Mesenchymal stem cell (in vitro differentiated cells and primary cell): ENCODE measurements at regions not wholly inside any gene's neighbourhood (a gene's known extent, or its start where the extent isn't known, plus 50 kb on each side); places are given as distances from the start of the nearest gene placed in this dataset.
A peak's percentile ranks its signal among the peaks of the same experiment; 100 is the strongest.

Experiments
- DNase-seq: peaks from one replicate; pipeline ENCODE4 v3.0.0-alpha.2; 2013
- H2AFZ ChIP-seq: one replicate; pipeline ENCODE4 v1.6.1; 2013; ENCODE audit warnings: low read depth, mild to moderate bottlenecking, control low read depth, inconsistent platforms, low read length, moderate library complexity
- H2AK5ac ChIP-seq: 2 replicates; pipeline ENCODE4 v1.6.1; 2013; ENCODE audit warnings: low read length, moderate library complexity, mild to moderate bottlenecking, inconsistent platforms; ENCODE audit not compliant: severe bottlenecking
- H2BK120ac ChIP-seq: one replicate; pipeline ENCODE4 v1.6.1; 2013; ENCODE audit warnings: low read depth, mild to moderate bottlenecking, inconsistent platforms, low read length, moderate library complexity
- H2BK12ac ChIP-seq, 2 experiments: one replicate each; pipeline ENCODE4 v1.6.1; 2013; ENCODE audit warnings: inconsistent platforms in 2 of 2, low read length in 2 of 2, mild to moderate bottlenecking in 2 of 2, moderate library complexity in 2 of 2, control low read depth in 1 of 2
- H2BK15ac ChIP-seq: one replicate; pipeline ENCODE4 v1.6.1; 2013; ENCODE audit warnings: mild to moderate bottlenecking, low read depth, inconsistent platforms; ENCODE audit not compliant: poor library complexity, severe bottlenecking
- H2BK5ac ChIP-seq: 2 replicates; pipeline ENCODE4 v1.6.1; 2013; ENCODE audit warnings: low read depth, mild to moderate bottlenecking, low read length, control low read depth, inconsistent platforms; ENCODE audit not compliant: poor library complexity, severe bottlenecking
- H3K14ac ChIP-seq, 2 experiments: one replicate each; pipeline ENCODE4 v1.6.1; 2013; ENCODE audit warnings: inconsistent platforms in 2 of 2, low read length in 2 of 2, control low read depth in 1 of 2, mild to moderate bottlenecking in 1 of 2, moderate library complexity in 1 of 2
- H3K18ac ChIP-seq, 2 experiments: one replicate each; pipeline ENCODE4 v1.6.1; 2013; ENCODE audit warnings: inconsistent platforms in 2 of 2, low read length in 2 of 2, control low read depth in 1 of 2, low read depth in 1 of 2, mild to moderate bottlenecking in 1 of 2
- H3K23ac ChIP-seq, 2 experiments: one replicate each; pipeline ENCODE4 v1.6.1; 2013; ENCODE audit warnings: inconsistent platforms in 2 of 2, low read length in 2 of 2, mild to moderate bottlenecking in 2 of 2, moderate library complexity in 2 of 2, control low read depth in 1 of 2
- H3K27ac ChIP-seq: 2 replicates; pipeline ENCODE4 v1.5.1; 2013; ENCODE audit warnings: mild to moderate bottlenecking, moderate library complexity, low read length, control low read depth, inconsistent platforms; ENCODE audit not compliant: poor library complexity, severe bottlenecking
- H3K27me3 ChIP-seq, 2 experiments: 2 replicates each; pipeline versions ENCODE4 v1.6.1 to v1.7.0; 2013; ENCODE audit warnings: low read length in 2 of 2, mild to moderate bottlenecking in 2 of 2, moderate library complexity in 2 of 2, control low read depth in 1 of 2, inconsistent platforms in 1 of 2; ENCODE audit not compliant: control insufficient read depth in 1 of 2, insufficient read depth in 1 of 2
- H3K36me3 ChIP-seq, 2 experiments: 2 replicates each; pipeline versions ENCODE4 v1.6.1 to v1.7.0; 2013; ENCODE audit warnings: low read length in 2 of 2, control low read depth in 1 of 2, inconsistent platforms in 1 of 2, low read depth in 1 of 2, mild to moderate bottlenecking in 1 of 2; ENCODE audit not compliant: insufficient read depth in 2 of 2, control insufficient read depth in 1 of 2
- H3K4ac ChIP-seq, 2 experiments: one replicate each; pipeline ENCODE4 v1.6.1; 2013; ENCODE audit warnings: inconsistent platforms in 2 of 2, low read length in 2 of 2, mild to moderate bottlenecking in 2 of 2, moderate library complexity in 2 of 2, control low read depth in 1 of 2, low read depth in 1 of 2
- H3K4me1 ChIP-seq: 2 replicates; pipeline ENCODE4 v1.6.1; 2013; ENCODE audit warnings: low read depth, low read length, control low read depth; ENCODE audit not compliant: control insufficient read depth, insufficient read depth
- H3K4me2 ChIP-seq: 2 replicates; pipeline ENCODE4 v1.6.1; 2013; ENCODE audit warnings: low read length, mild to moderate bottlenecking, inconsistent platforms; ENCODE audit not compliant: poor library complexity, severe bottlenecking
- H3K4me3 ChIP-seq, 2 experiments: 2 replicates each; pipeline versions ENCODE4 v1.5.1 to v1.7.0; 2013; ENCODE audit warnings: low read length in 2 of 2, mild to moderate bottlenecking in 2 of 2, control low read depth in 1 of 2, low read depth in 1 of 2; ENCODE audit not compliant: insufficient read depth in 1 of 2
- H3K79me1 ChIP-seq: replicated peaks from 2 replicates; pipeline ENCODE4 v1.6.1; 2013; ENCODE audit warnings: mild to moderate bottlenecking, control low read depth, low read length, inconsistent platforms; ENCODE audit not compliant: poor library complexity, severe bottlenecking
- H3K9ac ChIP-seq: 2 replicates; pipeline ENCODE4 v1.7.0; 2013; ENCODE audit warnings: mild to moderate bottlenecking, low read length, moderate library complexity
- H3K9me3 ChIP-seq: 2 replicates; pipeline ENCODE4 v1.7.0; 2013; ENCODE audit warnings: mild to moderate bottlenecking, low read length; ENCODE audit not compliant: control insufficient read depth
- H4K8ac ChIP-seq: one replicate; pipeline ENCODE4 v1.6.1; 2013; ENCODE audit warnings: inconsistent platforms, mild to moderate bottlenecking, low read length, moderate library complexity
- H4K91ac ChIP-seq: one replicate; pipeline ENCODE4 v1.6.1; 2013; ENCODE audit warnings: mild to moderate bottlenecking, low read length, inconsistent platforms
- WGBS: methylation state at CpG from one replicate; pipeline ENCODE4 v1.1.7; 2013; ENCODE audit warnings: mixed read lengths; 5-methylcytosine and 5-hydroxymethylcytosine counted together

DNA sequence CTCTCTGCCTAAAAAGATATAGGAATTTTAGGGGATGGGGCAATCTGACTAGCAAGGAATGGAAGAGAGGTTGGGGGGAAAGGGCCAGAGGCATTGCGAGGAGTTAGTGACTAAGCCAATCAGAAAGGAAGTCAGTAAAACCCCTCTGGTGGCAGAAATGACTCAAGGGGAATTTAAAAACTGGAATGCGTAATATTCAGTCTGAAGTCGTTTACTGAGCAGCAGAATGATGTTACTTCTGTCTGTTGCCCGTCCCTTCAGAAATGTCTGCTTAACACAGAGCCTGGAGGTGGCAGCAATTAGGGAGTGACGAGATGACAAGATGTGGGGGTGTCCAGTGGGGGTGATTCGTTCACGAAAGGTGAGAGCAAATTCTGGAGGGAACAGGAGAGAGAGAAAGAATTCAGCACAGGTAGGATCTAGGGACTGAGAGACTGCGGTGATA, 107.7 kb upstream of the CLMP start:
- Histone ChIP-seq H3K4me2 (no peak overlapping the region), H3K36me3 (peaks cover 0 to 3% of the 10 kb centered on the region in 2 experiments), H3K4me3 (peak overlapping the region in 1 of 2 experiments; percentile 75), H3K27ac (no peak overlapping the region), H2BK120ac (no peak overlapping the region), H4K8ac (no peak overlapping the region), H3K79me1 (no peaks in the 10 kb centered on the region), H2AK5ac (no peak overlapping the region), H3K18ac (no peak overlapping the region), H3K9ac (peak overlapping the region; percentile 74), H3K14ac (no peak overlapping the region), H3K4ac (no peak overlapping the region), H3K4me1 (peaks cover 6% of the 10 kb centered on the region), H2BK12ac (no peak overlapping the region), H2BK15ac (no peak overlapping the region), H2AFZ (no peak overlapping the region), H3K23ac (no peak overlapping the region), H4K91ac (no peak overlapping the region), H2BK5ac (no peak overlapping the region), H3K27me3 (peaks cover 10 to 71% of the 10 kb centered on the region in 2 experiments), H3K9me3 (no peaks in the 10 kb centered on the region)
- WGBS: 34% methylated on average over 8 of the region's 8 CpGs
- DNase-seq: peak; percentile 73

DNA sequence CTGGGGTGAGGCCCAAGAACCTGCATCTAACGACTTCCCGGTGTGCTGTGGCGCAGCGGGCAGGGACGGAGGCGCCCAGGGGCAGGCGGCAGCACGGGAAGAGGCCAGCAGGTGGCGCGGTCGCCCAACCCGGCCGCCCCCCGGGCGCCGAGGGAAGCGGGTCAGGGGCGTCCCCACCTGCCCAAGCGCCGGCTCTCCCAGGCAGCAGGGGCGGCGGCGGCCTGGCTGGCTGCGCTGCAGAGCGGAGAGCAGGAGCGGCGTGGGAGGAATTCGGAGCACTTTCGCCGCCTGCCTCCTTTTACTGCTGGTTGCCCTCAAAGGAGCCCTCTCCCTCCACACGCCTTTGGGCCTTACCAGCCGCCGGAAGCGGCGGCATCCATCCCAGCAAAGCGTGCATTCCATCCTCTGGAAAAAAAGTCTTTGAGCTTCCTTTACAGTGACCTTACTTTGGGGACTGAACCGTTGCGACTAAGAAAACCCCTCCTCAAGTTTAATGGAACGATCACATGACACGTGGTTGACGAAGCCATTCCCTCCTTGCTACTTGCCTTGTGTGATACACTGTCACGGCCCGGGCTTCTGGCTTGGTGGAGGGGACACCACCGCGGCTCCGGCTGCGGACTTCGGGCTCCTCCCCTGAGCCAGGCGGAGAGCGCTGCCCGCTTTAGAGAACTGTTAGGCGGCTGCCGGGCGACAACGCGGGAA, 106.8 kb upstream of the CLMP start:
- Histone ChIP-seq H3K14ac (no peak overlapping the region), H3K27ac (no peak overlapping the region), H3K9ac (peak overlapping the region; percentile 74), H3K23ac (no peak overlapping the region), H3K36me3 (peaks cover 0 to 3% of the 10 kb centered on the region in 2 experiments), H3K4me2 (peak overlapping the region; percentile 81), H3K18ac (peak overlapping the region; percentile 6 to 24), H3K27me3 (peaks cover 15 to 71% of the 10 kb centered on the region in 2 experiments), H2BK15ac (no peak overlapping the region), H3K4me1 (peaks cover 6% of the 10 kb centered on the region), H2AFZ (peak overlapping the region; percentile 36), H2BK12ac (no peak overlapping the region), H4K8ac (no peak overlapping the region), H3K4ac (no peak overlapping the region), H2BK120ac (no peak overlapping the region), H2BK5ac (no peak overlapping the region), H3K4me3 (peak overlapping the region; percentile 41 to 75), H2AK5ac (no peak overlapping the region), H3K79me1 (no peaks in the 10 kb centered on the region), H4K91ac (no peak overlapping the region), H3K9me3 (no peaks in the 10 kb centered on the region)
- peak; percentile 48 for DNase-seq
- 1% methylated on average over 56 of the region's 56 CpGs for WGBS

DNA sequence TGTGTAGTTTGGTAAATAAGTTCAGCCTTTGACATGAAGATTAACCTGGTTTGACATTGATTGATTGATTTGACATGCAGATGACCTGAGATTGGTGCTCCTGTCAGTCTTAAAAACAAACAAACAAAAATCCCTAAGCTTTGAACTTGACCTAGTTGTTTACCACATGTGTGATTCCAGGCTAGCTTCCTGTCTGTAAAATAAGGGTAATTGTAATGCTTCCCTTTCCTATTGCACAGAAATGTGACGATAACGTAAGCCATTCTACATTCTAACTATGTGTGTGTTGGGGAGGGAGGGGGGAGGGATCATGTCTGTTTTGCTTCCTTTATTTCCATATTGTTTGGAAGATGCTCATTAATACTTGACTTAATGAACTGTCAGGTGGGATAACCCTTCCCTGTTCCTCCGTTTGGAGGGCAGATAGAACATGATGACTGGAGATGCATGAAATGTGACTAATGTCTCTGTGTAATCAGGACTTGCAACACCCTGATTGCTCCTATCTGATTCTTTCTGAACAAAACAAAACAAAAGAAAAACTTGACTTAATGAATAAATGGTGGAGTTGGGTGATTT, 106.1 kb upstream of the CLMP start:
- no peak overlapping the region for H3K18ac ChIP-seq
- H2BK15ac ChIP-seq: no peak overlapping the region
- no peak overlapping the region for H3K14ac ChIP-seq
- no peak overlapping the region for H2AK5ac ChIP-seq
- H3K79me1 ChIP-seq: no peaks in the 10 kb centered on the region
- no peaks in the 10 kb centered on the region for H3K9me3 ChIP-seq
- no peak overlapping the region for H3K23ac ChIP-seq
- peak; percentile 65 for DNase-seq
- WGBS: 51% methylated on average over 3 of the region's 3 CpGs
- no peak overlapping the region for H3K4ac ChIP-seq
- H4K8ac ChIP-seq: no peak overlapping the region
- H2BK5ac ChIP-seq: no peak overlapping the region
- peaks cover 6% of the 10 kb centered on the region for H3K4me1 ChIP-seq
- peaks cover 0 to 3% of the 10 kb centered on the region in 2 experiments for H3K36me3 ChIP-seq
- peak overlapping the region in 1 of 2 experiments; percentile 75 for H3K4me3 ChIP-seq
- H2AFZ ChIP-seq: peak overlapping the region; percentile 36
- H3K4me2 ChIP-seq: no peak overlapping the region
- peaks cover 23 to 75% of the 10 kb centered on the region in 2 experiments for H3K27me3 ChIP-seq
- no peak overlapping the region for H2BK12ac ChIP-seq
- H4K91ac ChIP-seq: no peak overlapping the region
- H3K9ac ChIP-seq: peak overlapping the region; percentile 74
- H3K27ac ChIP-seq: no peak overlapping the region
- no peak overlapping the region for H2BK120ac ChIP-seq

DNA sequence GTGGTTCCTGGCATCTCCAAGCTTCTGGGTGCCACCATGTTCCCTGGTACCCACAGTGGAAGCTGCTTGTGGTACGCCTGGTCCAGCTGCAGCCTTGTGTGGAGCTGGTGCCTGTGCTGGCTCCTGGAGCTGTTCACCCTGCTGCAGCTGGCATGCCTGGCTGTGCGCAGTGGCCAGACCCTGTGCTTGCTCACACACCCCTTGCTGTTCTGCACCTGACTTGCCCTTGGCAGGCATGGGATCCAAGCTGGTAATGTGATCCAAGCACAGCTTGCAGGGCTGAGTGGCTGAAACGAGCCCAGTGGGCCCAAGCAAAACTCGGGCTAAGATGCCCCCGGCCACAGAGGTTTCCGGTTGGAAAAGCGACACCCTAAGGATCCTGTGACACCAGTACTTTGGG, 104.7 kb upstream of the CLMP start:
- no peak overlapping the region for H4K8ac ChIP-seq

More for the DNA sequence above, 104.7 kb upstream of the CLMP start:
- Histone ChIP-seq H3K36me3 (peaks cover 0 to 3% of the 10 kb centered on the region in 2 experiments), H2AFZ (no peak overlapping the region), H3K4ac (no peak overlapping the region), H2BK12ac (no peak overlapping the region), H4K91ac (no peak overlapping the region), H3K14ac (no peak overlapping the region), H3K9me3 (no peaks in the 10 kb centered on the region), H3K4me2 (no peak overlapping the region), H3K18ac (no peak overlapping the region), H3K27ac (no peak overlapping the region), H3K4me3 (no peak overlapping the region), H3K27me3 (peaks cover 24 to 63% of the 10 kb centered on the region in 2 experiments), H2BK5ac (no peak overlapping the region), H3K23ac (no peak overlapping the region), H3K9ac (no peak overlapping the region), H3K4me1 (peaks cover 6% of the 10 kb centered on the region), H2BK15ac (no peak overlapping the region), H2BK120ac (no peak overlapping the region), H2AK5ac (no peak overlapping the region), H3K79me1 (no peaks in the 10 kb centered on the region)
- no peak for DNase-seq
- 77% methylated on average over 7 of the region's 7 CpGs for WGBS
